HG02623 (cell line): ENCODE measurements at regions not wholly inside any gene's neighbourhood (a gene's known extent, or its start where the extent isn't known, plus 50 kb on each side); places are given as distances from the start of the nearest gene placed in this dataset.
"Not testable (repeated sequence)": the region's sequence is repeated elsewhere in the genome, so short reads cannot be mapped to it uniquely, and the experiment has no call there.

Source experiments
- ATAC-seq: cut with Tn5 transposase; IDR thresholded peaks from one replicate; pipeline ENCODE4 v1.9.1; 2021; ENCODE audit warnings: moderate library complexity; ENCODE audit not compliant: unreplicated experiment

DNA sequence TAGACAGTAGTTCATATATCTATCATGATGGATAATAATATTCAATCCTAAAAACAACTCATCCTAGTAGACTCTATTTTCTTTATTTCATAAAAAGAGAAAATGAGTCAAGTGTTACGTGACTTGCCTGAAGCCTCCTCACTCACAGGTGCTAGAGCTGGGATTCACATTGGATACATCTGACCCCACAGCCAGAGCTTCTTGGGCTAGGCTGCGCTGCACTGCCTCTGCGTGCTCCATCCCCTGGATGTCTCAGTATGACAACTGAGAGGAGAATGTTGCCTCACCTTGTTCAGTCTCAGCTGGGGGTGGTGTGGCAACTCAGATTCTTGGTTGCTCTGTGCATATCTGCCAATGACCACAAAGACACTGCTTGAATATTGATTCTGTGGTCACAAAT is 286.6 kb downstream of the LIG4 start:
- ATAC-seq = no peak

- ATAC-seq = no peak
Measured at GRCh38 chr13:107927557-107927956, 287.8 kb downstream of the LIG4 start.

DNA sequence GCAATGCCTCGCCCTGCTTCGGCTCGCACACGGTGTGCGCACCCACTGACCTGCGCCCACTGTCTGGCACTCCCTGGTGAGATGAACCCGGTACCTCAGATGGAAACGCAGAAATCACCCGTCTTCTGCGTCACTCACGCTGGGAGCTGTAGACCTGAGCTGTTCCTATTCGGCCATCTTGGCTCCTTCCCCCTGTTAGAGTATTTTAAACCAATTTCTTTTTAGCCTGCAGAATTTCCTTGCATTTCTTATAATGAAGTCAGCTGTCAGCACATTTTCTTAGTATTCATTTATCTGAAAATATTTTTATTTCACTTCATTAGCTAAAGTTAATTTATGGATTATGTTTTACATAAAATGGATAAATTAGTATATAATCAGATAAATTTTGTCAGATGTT is 288.8 kb downstream of the LIG4 start:
- ATAC-seq = not testable (repeated sequence)

DNA sequence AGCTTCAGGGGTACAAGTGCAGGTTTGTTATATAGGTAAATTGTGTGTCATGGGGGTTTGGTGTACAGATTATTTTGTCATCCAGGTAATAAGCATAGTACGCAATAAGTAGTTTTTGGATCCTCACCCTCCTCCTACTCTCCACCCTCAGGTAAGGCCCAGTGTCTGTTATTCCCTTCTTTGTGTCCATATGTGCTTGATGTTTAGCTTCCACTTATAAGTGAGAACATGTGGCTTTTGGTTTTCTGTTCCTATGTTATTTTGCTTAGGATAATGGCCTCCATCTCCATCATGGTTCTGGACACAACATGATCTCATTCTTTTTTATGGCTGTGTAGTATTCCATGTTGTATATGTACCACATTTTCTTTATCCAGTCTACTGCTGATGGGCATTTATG is 298.4 kb downstream of the LIG4 start:
- not testable (repeated sequence) for ATAC-seq

DNA sequence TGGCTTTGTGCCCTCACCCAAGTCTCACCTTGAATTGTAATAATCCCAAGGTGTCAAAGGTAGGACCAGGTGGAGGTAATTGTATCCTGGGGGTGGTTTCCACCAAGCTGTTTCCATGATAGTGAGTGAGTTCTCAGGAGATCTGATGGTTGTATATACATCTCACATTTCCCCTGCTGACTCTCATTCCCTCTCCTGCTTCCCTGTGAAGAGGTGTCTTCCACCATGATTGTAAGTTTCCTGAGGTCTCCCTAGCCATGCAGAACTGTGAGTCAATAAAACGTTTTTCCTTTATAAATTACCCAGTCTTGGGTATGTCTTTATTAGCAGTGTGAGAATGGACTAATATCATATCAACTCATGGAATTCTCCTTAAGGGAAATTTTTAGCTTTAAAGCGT is 302.6 kb downstream of the LIG4 start:
- no peak for ATAC-seq

- ATAC-seq = no peak
Measured at GRCh38 chr13:107907065-107907805, 308.1 kb downstream of the LIG4 start.

- ATAC-seq = no peak
Measured at GRCh38 chr13:107906131-107906530, 309.2 kb downstream of the LIG4 start.

GRCh38 chr13:107901996-107902562 is 313.3 kb downstream of the LIG4 start:
- ATAC-seq = no peak

DNA sequence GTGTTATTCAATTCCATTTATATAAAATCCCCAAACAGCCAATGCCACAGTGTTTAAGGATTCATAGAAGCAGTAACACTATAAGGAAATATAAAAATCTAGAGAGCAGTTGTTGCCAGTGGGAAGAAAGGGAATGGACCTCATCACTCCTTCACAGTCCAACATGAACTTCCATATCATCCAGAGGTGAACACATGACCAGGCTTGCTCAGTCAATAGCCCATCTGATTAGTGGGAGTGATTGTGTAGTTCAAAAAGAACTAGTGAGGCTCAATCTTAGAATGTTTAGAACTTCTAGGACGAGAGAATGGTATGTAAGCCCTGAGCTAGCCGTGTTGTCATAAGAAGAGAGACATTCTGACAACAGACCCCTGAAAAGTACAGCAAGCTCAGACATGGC is 314.1 kb downstream of the LIG4 start:
- ATAC-seq = no peak

DNA sequence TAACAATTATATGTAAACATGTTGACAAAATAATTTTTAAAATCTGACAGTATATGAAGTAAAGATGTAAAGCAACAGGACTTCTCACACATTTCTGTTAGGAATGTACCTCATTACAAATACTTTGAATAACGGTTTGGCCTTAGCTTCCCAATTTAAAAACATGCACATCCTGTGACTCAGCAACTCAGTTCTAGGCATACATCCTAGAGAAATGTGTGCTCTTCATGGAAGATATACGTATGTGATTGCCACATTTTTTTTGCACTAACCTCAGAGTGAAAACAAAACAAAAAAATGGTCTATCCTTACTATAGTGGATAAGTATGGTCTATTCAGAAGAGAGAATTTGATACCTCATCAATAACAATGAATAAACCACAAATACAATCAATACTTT is 314.6 kb downstream of the LIG4 start:
- no peak for ATAC-seq

DNA sequence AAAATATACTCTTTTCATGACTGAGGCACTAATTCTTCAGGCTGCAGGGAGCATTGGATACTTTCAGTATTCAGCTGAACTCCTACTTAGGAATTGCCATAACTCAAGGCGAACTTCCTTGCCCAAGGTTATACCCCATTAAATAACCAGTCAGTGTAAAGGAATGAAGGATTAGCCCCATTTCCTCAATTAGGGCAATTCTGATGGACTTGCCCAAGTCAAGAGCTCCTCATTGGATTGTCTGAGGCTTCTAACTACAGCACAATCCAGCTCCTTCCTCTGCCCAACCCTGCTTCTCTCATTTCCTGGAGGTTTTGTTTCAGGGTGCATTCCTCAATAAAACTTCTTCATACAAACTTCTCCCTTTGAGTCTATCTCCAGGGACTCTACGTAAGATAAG is 329.2 kb downstream of the LIG4 start:
- ATAC-seq = no peak

- no peak for ATAC-seq
Measured at GRCh38 chr13:107884564-107884963, 330.8 kb downstream of the LIG4 start.

DNA sequence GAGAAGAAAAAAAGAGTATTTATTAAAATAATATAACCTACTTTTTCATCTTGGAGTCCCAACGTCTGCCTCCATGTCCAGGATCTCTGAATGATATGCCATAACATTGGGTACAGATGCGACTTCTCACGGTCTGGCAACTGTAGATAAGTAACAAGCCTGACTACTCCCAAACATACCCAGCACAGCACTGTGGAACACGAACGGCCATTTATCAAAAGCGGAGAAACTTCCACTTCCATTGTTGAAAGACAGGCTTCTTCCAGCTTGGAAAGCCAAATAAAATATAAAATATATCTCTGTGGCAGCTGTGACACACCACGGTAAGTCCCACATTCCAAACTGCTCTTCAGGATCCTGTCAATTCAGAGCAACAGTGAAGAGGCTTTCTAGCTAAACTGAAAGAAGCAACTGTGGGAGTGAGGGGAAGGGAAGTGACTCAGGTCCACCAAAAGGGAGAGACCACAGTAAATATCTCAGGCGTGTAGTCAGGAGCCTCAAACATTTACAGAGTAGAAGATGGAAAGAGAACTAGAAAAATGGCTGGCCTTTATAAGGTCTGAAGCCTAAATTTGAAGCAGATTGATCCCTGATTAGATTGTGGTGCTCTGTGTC is 331.7 kb downstream of the LIG4 start:
- ATAC-seq = no peak

DNA sequence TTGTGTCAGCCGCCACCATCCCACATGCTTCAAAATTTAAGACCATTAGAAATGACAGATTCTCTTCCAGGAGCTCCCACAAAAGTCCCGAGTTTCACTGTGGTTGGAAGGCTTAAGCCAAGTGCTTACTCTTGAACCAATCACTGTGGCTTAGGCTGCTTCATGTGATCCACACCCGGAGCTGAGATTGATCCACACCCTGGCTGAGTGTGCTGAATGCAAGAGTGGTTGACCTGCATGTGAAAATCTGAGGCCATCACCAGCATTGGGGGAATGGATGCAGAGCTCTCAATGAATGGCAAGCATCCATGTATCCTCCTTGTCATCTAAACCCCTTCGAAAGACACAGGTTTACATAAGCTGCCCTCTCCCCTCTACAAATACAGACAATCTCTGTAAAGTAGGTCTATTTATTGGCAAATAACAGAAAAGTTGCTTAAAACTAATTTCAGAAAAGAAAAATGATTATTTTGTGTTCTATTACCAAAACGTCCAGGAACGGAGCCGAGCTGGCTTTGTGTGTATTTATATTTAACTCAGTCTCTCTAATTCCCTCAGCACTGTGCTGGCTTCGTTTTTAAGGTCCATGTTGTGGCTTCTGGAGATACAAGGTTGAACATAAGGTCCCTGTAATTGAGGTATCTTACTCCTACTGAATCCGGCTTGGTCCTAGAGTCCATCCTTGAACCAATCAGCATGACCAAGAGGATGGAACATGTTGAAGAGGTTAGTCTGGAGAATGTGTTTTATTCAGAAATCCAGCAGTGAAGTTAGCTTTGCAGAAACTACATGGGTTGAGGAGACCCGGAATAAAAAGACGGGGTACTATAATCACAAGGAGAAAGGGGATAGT is 332.4 kb downstream of the LIG4 start:
- ATAC-seq = no peak

GRCh38 chr13:107881362-107881761 is 334.0 kb downstream of the LIG4 start:
- no peak for ATAC-seq

DNA sequence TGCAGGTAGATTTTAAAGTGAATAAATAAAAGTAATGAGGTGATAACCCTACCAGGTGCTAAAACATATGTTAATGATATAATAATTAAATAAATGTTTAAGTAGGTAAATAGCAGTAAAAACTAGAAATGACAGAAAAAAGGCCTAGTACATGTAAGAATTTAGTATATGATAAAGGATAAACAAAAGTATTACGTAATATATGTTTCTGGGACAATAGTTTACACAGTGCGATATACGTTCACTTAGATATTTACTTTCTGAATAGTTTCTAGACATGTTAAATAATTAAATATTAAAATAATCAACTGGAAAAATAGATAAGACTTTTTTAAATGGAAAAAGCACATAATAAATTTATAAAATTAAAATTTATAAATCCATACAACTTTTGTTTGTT is 340.9 kb downstream of the LIG4 start:
- no peak for ATAC-seq

DNA sequence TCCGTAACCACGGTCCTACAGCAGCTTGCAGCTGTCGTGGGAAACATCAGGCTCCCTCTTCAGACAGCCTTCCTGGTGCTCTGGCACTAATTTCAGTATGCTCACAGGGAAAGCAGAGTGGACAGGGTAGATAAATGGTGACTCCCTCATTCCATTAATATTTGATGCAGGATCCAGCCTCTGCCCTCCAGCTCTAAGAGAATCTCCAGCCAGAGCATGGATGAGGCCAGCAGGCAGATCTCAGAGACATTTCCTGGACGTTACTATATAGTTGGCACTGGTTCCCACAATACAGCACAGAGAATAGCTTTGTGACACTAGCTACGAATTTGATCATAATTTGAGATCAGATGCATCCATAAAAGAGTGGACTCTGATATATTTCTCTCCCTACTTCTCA is 341.4 kb downstream of the LIG4 start:
- ATAC-seq = no peak

DNA sequence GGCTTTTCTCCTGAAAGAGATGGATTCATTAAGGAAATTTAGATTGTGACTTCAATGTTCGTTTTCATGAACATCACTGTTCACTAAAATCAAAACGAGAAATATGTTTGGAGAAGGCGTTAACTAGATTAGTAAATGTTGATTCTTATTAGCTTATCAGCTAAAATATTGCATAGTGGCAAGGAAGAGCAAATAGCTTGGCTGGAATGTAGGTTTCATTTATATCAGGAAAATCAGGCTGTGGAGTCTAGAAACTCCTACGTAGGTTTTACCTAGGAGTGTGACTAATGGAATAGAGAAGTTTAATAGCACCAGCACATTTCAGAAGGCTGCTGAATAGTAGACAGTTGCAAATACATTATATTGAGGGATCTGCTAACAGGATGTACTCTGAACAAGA is 344.9 kb downstream of the LIG4 start:
- ATAC-seq = no peak

DNA sequence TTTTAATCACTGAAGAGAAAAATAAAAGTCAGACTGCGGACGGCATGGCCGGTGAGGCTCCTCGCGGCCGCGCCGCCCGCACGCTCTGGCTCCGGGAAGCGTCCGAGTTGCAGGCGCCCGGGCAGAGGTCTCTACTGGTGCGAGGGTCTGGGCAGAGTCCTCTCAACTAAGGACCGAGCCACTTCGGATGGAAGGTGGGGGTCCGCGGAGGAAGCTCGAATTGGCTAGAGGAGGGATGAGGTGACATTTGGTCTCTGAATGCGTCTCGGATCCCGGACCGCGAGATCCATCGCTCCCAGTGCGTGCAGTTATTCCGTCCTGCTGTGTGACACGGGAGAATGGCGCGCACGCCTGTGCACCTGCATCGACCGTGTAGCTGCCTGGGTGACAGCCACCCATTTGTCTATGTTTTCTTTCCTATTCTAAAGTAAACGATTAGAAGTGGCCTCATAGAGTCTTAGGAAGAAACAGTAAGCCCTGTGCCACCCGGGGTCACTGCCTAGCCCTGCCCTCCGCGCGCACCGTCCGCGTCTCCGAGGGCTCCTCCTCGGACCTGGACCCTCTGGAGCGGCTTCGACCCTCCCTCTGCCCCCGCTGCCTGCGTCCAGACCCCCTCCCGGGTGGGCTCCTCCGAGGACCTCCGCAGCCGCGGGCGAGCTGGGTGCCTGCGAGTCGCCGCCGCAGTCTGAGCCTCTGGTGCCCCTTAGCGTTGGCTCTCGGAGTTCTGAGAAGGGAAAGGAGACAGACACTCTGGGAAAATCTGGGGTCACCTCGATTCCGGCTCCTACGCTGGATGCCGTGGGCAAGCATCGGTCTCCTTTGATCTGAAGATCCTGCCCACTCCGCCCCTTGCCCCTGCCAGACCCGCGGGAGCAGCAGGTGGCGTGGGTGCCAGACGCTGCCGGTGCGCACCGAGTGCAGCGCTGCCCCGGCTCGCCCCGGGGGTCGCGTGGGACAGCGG is 347.4 kb downstream of the LIG4 start:
- no peak for ATAC-seq

DNA sequence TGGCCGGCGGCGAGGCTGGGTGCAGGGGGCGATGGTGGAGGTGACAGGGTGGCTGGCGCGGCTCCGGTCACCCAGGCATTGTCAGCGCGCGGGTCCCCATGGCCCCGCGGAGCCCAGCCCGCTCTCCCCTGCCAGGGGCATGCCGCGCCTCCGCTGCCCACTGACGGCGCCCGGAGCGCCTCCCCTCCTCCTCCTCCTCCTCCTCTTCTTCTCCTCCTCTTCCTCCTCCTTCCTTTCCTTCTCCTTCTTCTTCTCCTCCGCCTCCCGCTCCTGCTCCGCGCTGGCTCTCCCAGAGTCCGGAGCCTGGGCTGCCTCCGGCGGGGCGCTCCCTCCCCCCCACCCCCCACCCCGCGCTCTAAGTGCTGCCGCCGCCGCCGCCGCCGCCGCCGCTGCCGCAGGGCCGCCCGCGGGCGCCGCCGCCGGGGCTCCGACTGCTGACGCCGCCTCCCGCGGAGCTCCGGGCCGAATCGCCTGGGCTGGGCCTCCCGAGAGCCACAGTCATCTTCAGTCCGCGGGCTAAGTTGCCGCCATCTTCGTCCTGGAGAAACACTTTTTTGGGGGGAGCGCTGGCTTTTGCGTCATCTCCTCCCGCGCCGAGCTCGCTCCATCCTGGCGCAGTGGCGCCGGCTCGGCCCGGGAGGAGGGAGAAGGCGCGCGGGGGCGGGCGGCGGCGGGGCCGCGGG is 348.3 kb downstream of the LIG4 start:
- no peak for ATAC-seq
